Thymus (tissue), 11 donors: ENCODE measurements at regions not wholly inside any gene's neighbourhood (a gene's known extent, or its start where the extent isn't known, plus 50 kb on each side); places are given as distances from the start of the nearest gene placed in this dataset.

Experiments
- DNase-seq, 9 donors: peaks; one replicate each; pipeline ENCODE4 v3.0.0-alpha.2; 2013; ENCODE audit warnings: low spot score in 9 of 9, low read depth in 6 of 9, missing footprints in 1 of 9
- H3K27ac ChIP-seq, 2 donors: one replicate each; pipeline ENCODE4 v1.5.1; 2013; ENCODE audit warnings: control low read depth in 1 of 2, low read depth in 1 of 2, low read length in 1 of 2, mild to moderate bottlenecking in 1 of 2, moderate library complexity in 1 of 2
- H3K27me3 ChIP-seq, 2 donors: one replicate each; pipeline ENCODE4 v1.5.1; 2013; ENCODE audit warnings: low read length in 1 of 2; ENCODE audit not compliant: control insufficient read depth in 2 of 2, insufficient read depth in 1 of 2
- H3K36me3 ChIP-seq, 2 donors: one replicate each; pipeline ENCODE4 v1.5.1; 2013; ENCODE audit warnings: low read length in 1 of 2, mild to moderate bottlenecking in 1 of 2, moderate library complexity in 1 of 2; ENCODE audit not compliant: control insufficient read depth in 2 of 2, insufficient read depth in 2 of 2
- H3K4me1 ChIP-seq, 2 donors: one replicate each; pipeline ENCODE4 v1.5.1; 2013; ENCODE audit warnings: low read length in 2 of 2; ENCODE audit not compliant: control insufficient read depth in 2 of 2, insufficient read depth in 2 of 2
- H3K4me3 ChIP-seq, 2 donors: one replicate each; pipeline ENCODE4 v1.5.1; 2013; ENCODE audit warnings: low read length in 2 of 2, control low read depth in 1 of 2, mild to moderate bottlenecking in 1 of 2
- H3K9me3 ChIP-seq, 2 donors: one replicate each; pipeline ENCODE4 v1.5.1; 2013; ENCODE audit warnings: low read length in 1 of 2, mild to moderate bottlenecking in 1 of 2; ENCODE audit not compliant: control insufficient read depth in 2 of 2, insufficient read depth in 1 of 2
- WGBS: extraction: QIAGEN DNeasy Blood & Tissue Kit; methylation state at CpG from one replicate; pipeline ENCODE4 v1.1.7; 2013; 5-methylcytosine and 5-hydroxymethylcytosine counted together
- donor health status: healthy.

- 43% methylated on average over 2 of the region's 2 CpGs for WGBS
Measured at GRCh38 chr13:111549464-111549863, 229.0 kb downstream of the TEX29 start.

GRCh38 chr13:111550062-111550461 is 229.6 kb downstream of the TEX29 start:
- Histone ChIP-seq H3K27me3 (no peaks in the 10 kb centered on the region), H3K27ac (no peak overlapping the region), H3K9me3 (no peaks in the 10 kb centered on the region), H3K36me3 (no peaks in the 10 kb centered on the region), H3K4me1 (no peaks in the 10 kb centered on the region), H3K4me3 (no peak overlapping the region)
- no peak for DNase-seq

More at GRCh38 chr13:111549464-111549863, 229.0 kb downstream of the TEX29 start:
- Histone ChIP-seq H3K27ac (no peak overlapping the region), H3K27me3 (no peaks in the 10 kb centered on the region), H3K4me3 (no peak overlapping the region), H3K4me1 (no peaks in the 10 kb centered on the region), H3K9me3 (no peaks in the 10 kb centered on the region), H3K36me3 (no peaks in the 10 kb centered on the region)
- no peak for DNase-seq

- H3K27me3 ChIP-seq, result no peaks in the 10 kb centered on the region
- 92% methylated on average over 5 of the region's 5 CpGs for WGBS
- no peak overlapping the region for H3K4me3 ChIP-seq
- H3K4me1 ChIP-seq, result no peaks in the 10 kb centered on the region
- DNase-seq, result no peak
- no peaks in the 10 kb centered on the region for H3K9me3 ChIP-seq
- H3K27ac ChIP-seq, result no peak overlapping the region
- H3K36me3 ChIP-seq, result no peaks in the 10 kb centered on the region
Measured at GRCh38 chr13:111551204-111551820, 230.9 kb downstream of the TEX29 start.

- DNase-seq, result no peak
- Histone ChIP-seq H3K9me3 (no peaks in the 10 kb centered on the region), H3K36me3 (no peaks in the 10 kb centered on the region), H3K4me1 (no peaks in the 10 kb centered on the region), H3K27ac (no peak overlapping the region), H3K27me3 (no peaks in the 10 kb centered on the region), H3K4me3 (no peak overlapping the region)
- WGBS, result 95% methylated on average over 10 of the region's 10 CpGs
Measured at GRCh38 chr13:111552891-111553655, 232.6 kb downstream of the TEX29 start.

GRCh38 chr13:111554539-111555267 is 234.3 kb downstream of the TEX29 start:
- no peaks in the 10 kb centered on the region for H3K36me3 ChIP-seq
- DNase-seq, result no peak
- no peaks in the 10 kb centered on the region for H3K9me3 ChIP-seq
- no peak overlapping the region for H3K4me3 ChIP-seq
- H3K27me3 ChIP-seq, result peaks cover 0 to 3% of the 10 kb centered on the region in 2 donors
- 96% methylated on average over 16 of the region's 16 CpGs for WGBS
- no peak overlapping the region for H3K27ac ChIP-seq
- no peaks in the 10 kb centered on the region for H3K4me1 ChIP-seq

- no peak for DNase-seq
- Histone ChIP-seq H3K36me3 (no peaks in the 10 kb centered on the region), H3K27me3 (peaks cover 0 to 5% of the 10 kb centered on the region in 2 donors), H3K4me1 (no peaks in the 10 kb centered on the region), H3K4me3 (no peak overlapping the region), H3K27ac (no peak overlapping the region), H3K9me3 (no peaks in the 10 kb centered on the region)
- WGBS, result 92% methylated on average over 10 of the region's 10 CpGs
Measured at GRCh38 chr13:111555268-111555808, 234.9 kb downstream of the TEX29 start.

- no peak for DNase-seq
- Histone ChIP-seq H3K4me1 (no peaks in the 10 kb centered on the region), H3K27me3 (peaks cover 0 to 5% of the 10 kb centered on the region in 2 donors), H3K36me3 (no peaks in the 10 kb centered on the region), H3K4me3 (no peak overlapping the region), H3K27ac (no peak overlapping the region), H3K9me3 (no peaks in the 10 kb centered on the region)
- 90% methylated on average over 9 of the region's 9 CpGs for WGBS
Measured at GRCh38 chr13:111555903-111556302, 235.5 kb downstream of the TEX29 start.

GRCh38 chr13:111556496-111556895 is 236.1 kb downstream of the TEX29 start:
- 93% methylated on average over 13 of the region's 13 CpGs for WGBS
- Histone ChIP-seq H3K4me1 (no peaks in the 10 kb centered on the region), H3K27me3 (peaks cover 0 to 5% of the 10 kb centered on the region in 2 donors), H3K4me3 (no peak overlapping the region), H3K27ac (no peak overlapping the region), H3K9me3 (no peaks in the 10 kb centered on the region), H3K36me3 (no peaks in the 10 kb centered on the region)
- no peak for DNase-seq
